Effector CD4-positive, alpha-beta T cell (primary cell): ENCODE measurements at regions not wholly inside any gene's neighbourhood (a gene's known extent, or its start where the extent isn't known, plus 50 kb on each side); places are given as distances from the start of the nearest gene placed in this dataset.
"Not testable (repeated sequence)": the region's sequence is repeated elsewhere in the genome, so short reads cannot be mapped to it uniquely, and the experiment has no call there.

Experiments
- DNase-seq: peaks from one replicate; pipeline ENCODE4 v3.0.0-alpha.2; 2020

DNA sequence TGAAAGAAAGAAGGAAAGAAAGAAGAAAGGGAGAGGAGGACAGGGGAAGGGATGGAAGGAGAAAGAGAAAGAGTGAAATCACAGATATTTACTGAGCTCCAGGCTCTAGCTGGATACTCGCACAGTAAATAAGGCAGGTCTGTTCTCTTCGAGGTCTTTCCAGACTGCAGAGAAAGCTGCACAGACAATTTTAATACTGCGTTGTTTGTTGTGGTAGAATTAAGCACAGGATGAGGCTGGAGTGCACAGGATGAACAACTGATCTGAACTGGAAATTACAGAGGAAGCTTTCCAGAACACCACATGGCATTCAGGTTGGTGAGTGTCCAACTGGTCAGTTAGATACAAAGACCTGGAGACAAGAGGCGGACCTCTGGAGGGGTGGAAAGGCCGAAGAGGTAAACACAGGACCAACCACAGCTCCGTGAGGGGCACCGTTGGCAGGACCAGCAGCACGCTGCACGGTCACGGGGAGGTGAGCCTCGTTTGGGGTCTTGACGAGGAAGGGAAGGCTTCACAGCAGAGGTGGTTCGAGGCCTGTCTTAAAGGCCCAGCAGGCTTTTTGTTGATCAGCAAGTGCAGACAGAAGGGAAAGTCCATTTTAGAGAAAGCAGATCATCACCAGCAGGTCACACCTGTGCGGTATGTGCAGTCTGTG is 121.7 kb downstream of the ATP6V0E2 start:
- not testable (repeated sequence) for DNase-seq

DNA sequence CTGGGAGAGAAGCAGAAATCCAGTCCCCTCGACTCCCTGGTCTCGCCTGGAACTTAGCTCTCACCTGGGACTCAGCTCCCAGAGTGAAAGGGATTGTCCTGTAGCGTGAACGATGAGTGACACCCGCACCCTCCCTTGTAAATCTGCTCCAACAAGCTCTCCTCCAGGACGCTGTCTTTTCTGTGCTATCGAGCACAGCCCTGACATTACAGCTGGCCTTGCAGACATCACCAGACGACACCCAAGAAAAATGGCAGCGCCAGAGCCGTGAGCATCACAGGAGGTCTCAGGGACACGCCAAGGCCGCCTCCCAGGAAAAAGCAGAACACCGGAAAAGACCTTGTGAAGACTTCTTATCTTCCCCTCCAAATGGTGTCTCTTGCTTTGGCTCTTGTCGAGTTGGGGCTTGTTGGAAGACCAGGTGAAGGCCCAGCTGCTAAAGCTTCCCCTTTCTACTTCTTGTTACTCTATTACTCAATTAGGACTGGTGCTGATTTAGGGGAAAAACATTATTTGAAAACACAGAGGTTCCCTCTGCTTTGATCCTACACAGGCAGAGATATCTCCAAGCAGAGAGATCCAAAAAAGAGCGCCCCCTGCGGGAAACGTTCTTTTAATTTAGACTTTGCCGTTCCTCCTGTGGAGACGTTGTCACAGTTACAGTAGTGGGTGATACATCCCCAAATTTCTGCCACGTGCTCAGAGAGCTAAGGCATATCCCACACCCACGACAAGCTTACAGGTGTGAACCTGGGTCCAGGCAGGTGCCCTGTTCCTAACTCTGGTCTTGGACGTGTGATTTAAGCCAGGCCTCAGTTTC is 127.2 kb downstream of the ATP6V0E2 start:
- not testable (repeated sequence) for DNase-seq

DNA sequence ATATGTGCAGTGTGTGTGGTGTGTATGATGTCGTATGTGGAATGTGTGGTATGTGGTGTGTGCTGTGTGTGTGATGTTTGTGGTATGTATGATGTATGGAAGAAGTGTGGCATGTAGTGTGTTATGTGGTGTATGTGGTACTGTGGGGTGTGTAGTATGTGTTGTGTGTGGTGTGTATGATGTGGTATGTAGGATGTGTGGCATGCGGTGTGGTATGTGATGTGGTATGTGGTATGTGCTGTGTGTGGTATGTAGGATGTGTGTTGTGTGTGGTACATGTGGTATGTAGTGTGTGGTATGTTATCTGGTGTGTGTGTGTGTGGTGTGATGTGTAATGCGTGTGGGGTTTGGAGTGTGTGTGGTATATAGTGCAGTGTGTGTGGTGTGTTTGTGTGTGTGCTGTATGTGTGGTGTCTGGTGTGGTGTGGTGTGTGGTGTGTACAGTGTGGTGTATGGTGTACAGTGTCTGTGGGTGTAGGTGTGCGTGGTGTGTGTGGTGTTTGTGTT is 129.6 kb downstream of the ATP6V0E2 start:
- no peak for DNase-seq

DNA sequence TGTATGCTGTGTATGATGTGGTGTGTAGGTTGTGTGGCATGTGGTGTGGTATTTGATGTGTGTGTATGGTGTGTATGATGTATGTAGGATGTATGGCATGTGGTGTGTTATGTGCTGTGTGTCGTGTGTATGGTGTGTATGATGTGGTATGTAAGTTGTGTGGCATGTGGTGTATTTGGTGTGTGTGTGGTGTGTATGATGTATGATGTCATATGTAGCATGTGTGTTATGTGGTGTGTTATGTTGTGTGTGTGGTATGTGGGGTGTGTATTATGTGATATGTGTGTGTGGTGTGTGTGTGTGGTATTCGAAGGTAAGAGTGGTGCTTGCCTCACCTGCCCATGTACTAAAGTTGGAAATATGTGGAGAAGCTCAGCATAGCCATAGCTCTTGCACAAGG is 130.2 kb downstream of the ATP6V0E2 start:
- not testable (repeated sequence) for DNase-seq

GRCh38 chr7:150004843-150005242 is 131.1 kb downstream of the ATP6V0E2 start:
- not testable (repeated sequence) for DNase-seq

DNA sequence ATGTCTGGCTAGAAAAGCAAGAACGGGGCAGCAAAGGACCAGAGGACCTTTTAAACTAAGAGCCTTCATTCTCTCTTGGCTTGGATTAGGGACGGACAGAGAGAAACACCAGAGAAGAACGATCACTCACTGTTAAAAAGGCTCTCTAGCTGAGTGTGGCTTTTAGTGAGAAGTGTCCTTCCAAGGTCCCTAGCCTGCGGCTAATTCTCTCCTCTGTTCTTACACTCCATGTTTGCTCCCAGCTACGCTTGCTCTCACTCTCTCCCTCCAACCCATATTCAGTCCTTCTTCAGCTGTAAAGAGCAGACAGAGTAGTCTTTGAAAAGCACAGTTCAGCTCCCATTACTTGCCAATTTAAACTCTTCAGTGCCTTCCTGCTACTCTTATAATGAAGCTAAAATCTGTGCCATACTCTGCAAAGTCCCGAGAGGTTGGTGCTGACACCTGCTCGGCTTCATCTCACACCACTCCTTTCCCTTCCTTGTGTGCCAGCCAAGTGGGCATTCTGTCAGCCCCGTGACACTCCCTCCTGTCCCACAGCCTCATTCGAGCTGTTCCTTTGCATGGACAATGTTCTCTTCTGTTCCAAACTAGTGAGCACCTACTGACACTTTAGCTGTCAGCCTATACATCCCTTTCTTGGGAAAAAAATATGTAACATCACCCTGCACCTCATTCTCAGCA is 136.0 kb downstream of the ATP6V0E2 start:
- DNase-seq = not testable (repeated sequence)

- not testable (repeated sequence) for DNase-seq
These were observed 143.0 kb downstream of the ATP6V0E2 start for GRCh38 chr7:150016651-150017189.

- DNase-seq = not testable (repeated sequence)
These were observed 146.4 kb downstream of the ATP6V0E2 start for GRCh38 chr7:150020210-150020609.

DNA sequence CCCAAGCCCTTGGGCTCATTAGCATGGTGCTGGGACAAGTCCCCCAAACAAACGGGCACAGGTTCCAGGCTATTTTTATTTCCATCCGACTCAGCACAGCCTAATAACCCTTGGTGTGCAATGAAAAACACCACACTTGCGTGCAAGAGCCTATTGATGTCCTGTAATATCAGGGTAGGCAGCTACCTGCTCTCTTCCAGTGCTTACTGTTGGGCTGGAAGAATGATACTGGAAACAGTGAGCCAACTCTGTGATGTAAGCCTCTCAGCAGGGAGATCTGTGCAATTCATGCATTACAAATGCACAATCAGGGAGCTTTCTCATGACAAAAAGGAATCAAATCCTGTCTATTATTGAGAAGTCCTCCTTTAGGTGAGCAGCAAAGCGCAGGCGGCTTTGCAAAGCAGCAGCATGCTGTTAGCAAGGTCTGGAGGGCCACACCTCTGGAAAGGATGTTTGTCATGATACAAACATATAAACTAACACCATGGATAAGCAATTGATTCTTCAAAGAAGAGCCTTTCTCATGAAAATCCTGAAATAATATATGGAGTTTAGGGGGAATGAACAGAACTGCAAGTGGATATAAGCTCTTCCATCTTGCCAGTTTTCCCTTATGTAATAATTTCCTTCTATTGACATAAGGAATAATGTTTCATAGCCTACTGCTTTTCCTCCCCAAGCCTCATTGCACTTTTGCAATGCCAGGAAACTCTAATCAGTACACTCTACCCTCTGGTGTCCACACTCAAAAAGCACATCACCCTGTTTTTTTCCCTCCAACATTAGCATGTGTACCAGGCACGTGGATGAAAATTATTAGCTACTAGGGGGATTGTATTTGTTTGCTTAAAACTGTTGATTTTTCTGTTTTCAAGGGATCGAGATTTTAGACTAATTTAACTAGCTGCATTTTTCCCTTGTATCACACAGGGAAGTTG is 151.1 kb downstream of the ATP6V0E2 start:
- DNase-seq = not testable (repeated sequence)

DNA sequence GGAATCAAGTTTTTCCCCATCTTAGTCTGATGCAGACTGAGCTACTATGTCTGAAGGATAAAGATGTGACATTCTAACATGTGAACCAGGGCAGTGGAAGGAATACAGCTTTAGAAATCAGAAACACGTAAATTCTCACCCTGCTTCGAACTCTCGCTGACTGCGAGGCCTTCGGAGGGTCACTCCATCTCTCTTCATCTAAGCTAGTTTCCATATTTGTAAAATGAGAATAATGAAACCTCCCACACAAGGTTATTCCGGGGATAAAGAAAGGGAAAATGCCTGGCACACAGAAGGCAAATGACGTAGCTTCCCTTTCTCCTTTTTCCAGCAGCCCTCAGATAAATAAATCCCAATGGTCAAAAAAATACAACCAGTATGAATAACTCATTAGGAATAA is 152.0 kb downstream of the ATP6V0E2 start:
- not testable (repeated sequence) for DNase-seq

GRCh38 chr7:150028344-150029012 is 154.7 kb downstream of the ATP6V0E2 start:
- not testable (repeated sequence) for DNase-seq

DNA sequence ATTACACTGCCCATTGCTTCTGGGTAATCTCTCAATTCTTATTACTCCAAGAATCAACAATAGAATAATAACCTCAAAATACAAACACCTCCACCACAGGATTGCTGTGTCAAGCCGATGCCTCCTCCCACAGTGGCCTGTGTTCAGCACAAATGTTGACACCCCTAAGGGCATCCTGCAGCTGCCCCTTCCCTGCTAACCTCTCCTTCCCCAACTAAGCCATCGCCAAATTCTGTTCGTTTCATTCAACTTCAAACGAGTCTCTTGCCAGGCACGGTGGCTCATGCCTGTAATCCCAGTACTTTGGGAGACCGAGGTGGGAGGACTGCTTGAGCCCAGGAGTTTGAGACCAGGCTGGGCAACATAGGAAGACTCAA is 155.2 kb downstream of the ATP6V0E2 start:
- not testable (repeated sequence) for DNase-seq

DNA sequence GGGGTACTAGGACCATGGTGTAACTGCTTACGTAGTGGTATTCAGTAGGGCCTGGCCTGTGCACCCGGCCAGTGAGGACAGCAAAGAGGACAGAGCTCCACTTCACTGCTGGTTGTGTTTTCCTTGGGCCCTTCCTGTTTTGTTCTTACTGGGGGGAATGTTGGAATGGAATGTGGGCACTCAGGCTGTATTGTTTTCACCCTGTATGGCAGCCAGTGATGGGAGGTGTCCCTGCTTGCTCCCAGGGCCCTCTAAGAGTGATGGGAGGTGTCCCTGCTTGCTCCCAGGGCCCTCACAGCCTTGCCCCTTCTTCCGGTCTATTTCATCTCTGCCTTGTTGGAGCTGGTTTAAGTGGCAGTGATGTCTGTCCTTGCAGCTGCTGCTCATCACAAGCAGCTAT is 158.0 kb downstream of the ATP6V0E2 start:
- not testable (repeated sequence) for DNase-seq

DNA sequence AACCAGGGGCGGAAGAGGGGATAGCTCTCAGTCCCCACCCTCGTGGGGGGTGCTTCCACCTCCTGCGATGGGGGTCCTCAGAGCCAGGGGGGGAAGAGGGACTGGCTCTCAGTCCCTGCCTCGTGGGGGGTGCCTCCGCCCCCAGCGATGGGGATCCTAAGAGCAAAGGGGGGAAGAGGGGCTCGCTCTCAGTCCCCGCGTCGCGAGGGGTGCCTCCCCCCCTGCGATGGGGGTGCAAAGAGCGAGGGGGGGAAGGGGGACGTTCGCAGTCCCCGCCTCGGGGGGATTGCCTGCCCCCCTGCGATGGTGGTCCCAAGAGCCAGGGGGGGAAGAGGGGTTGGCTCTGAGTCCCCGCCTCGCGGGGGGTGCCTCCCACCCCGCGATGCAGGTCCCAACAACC is 159.9 kb downstream of the ATP6V0E2 start:
- not testable (repeated sequence) for DNase-seq

DNA sequence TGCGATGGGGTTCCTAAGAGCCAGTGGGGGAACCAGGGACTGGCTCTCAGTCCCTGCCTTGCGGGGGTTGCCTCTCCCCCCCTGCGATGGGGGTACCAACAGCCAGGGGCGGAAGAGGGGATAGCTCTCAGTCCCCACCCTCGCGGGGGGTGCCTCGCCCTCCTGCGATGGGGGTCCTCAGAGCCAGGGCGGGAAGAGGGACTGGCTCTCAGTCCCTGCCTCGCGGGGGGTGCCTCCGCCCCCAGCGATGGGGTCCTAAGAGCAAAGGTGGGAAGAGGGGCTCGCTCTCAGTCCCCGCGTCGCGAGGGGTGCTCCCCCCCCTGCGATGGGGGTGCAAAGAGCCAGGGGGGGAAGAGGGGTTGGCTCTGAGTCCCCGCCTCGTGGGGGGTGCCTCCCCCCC is 162.0 kb downstream of the ATP6V0E2 start:
- DNase-seq = not testable (repeated sequence)

GRCh38 chr7:150039061-150039460 is 165.3 kb downstream of the ATP6V0E2 start:
- not testable (repeated sequence) for DNase-seq

DNA sequence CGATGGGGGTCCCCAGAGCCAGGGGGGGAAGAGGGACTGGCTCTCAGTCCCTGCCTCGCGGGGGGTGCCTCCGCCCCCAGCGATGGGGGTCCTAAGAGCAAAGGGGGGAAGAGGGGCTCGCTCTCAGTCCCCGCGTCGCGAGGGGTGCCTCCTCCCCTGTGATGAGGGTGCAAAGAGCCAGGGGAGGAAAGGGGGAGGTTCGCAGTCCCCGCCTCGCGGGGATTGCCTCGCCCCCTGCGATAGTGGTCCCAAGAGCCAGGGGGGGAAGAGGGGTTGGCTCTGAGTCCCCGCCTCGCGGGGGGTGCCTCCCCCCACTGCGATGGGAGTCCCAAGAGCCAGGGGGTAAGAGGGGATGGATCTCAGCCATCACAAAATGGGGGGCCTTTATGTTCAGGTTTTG is 168.5 kb downstream of the ATP6V0E2 start:
- DNase-seq = not testable (repeated sequence)

GRCh38 chr7:150044771-150045170 is 171.0 kb downstream of the ATP6V0E2 start:
- DNase-seq = not testable (repeated sequence)

DNA sequence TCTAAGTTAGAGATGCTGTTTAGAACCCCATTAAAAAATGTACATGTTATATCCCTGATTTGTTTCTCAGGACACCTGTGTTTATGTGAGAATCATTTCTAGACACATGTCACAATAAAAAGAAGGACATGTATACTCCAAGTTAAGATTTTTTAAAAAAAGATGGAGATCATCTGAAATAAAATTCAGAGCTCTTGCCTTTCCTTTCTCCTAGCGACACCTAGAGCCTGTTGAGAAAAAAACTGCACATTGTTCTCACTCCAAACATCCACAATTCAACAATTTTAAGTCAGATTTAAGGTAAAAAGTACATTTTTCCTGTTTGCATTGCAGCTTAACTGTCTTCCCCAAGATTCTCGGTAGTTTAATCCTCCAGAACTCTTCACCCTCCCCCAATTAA is 171.8 kb downstream of the ATP6V0E2 start:
- not testable (repeated sequence) for DNase-seq

- DNase-seq = not testable (repeated sequence)
These were observed 172.8 kb downstream of the ATP6V0E2 start for GRCh38 chr7:150046290-150047194.
